Hepatocyte (in vitro differentiated cells): ENCODE measurements at regions not wholly inside any gene's neighbourhood (a gene's known extent, or its start where the extent isn't known, plus 50 kb on each side); places are given as distances from the start of the nearest gene placed in this dataset.

ENCODE experiments used
- DNase-seq: peaks from one replicate; pipeline ENCODE4 v3.0.0-alpha.2; 2016; ENCODE audit warnings: low spot score
- H2AFZ ChIP-seq: fragments of 200-600 bp; sonication (generic); 2 replicates; pipeline ENCODE4 v1.6.0; 2016; ENCODE audit warnings: antibody characterized with exemption, mild to moderate bottlenecking
- H3K27ac ChIP-seq: fragments of 200-600 bp; sonication (generic); 2 replicates; pipeline ENCODE4 v1.5.1; 2016; ENCODE audit warnings: mild to moderate bottlenecking
- H3K27me3 ChIP-seq: fragments of 200-600 bp; sonication (generic); 2 replicates; pipeline ENCODE4 v1.6.1; 2016
- H3K36me3 ChIP-seq: fragments of 200-600 bp; sonication (generic); replicated peaks from 2 replicates; pipeline ENCODE4 v1.5.1; 2016; ENCODE audit warnings: low read depth; ENCODE audit not compliant: insufficient read depth
- H3K4me1 ChIP-seq: fragments of 200-600 bp; sonication (generic); 2 replicates; pipeline ENCODE4 v1.5.1; 2016; ENCODE audit warnings: mild to moderate bottlenecking, moderate library complexity; ENCODE audit not compliant: insufficient read depth
- H3K4me2 ChIP-seq: fragments of 200-600 bp; sonication (generic); 2 replicates; pipeline ENCODE4 v1.6.0; 2016
- H3K4me3 ChIP-seq: fragments of 200-600 bp; sonication (generic); 2 replicates; pipeline ENCODE4 v1.5.1; 2016; ENCODE audit warnings: mild to moderate bottlenecking
- H3K79me2 ChIP-seq: fragments of 200-600 bp; sonication (generic); 2 replicates; pipeline ENCODE4 v1.6.0; 2017; ENCODE audit warnings: mild to moderate bottlenecking
- H3K9me2 ChIP-seq: fragments of 200-600 bp; sonication (generic); replicated peaks from 2 replicates; pipeline ENCODE4 v1.6.0; 2017; ENCODE audit warnings: mild to moderate bottlenecking; ENCODE audit not compliant: insufficient read depth
- H3K9me3 ChIP-seq: fragments of 200-600 bp; sonication (generic); 2 replicates; pipeline ENCODE4 v1.5.1; 2016; ENCODE audit warnings: low read depth, mild to moderate bottlenecking
- H4K20me1 ChIP-seq: fragments of 200-600 bp; sonication (generic); 2 replicates; pipeline ENCODE4 v1.6.0; 2016; ENCODE audit warnings: mild to moderate bottlenecking; ENCODE audit not compliant: insufficient read depth, poor library complexity, severe bottlenecking
- EZH2 ChIP-seq: fragments of 200-600 bp; sonication (generic); IDR thresholded peaks from 2 replicates; pipeline ENCODE4 v1.6.1; 2016; ENCODE audit warnings: antibody characterized with exemption, mild to moderate bottlenecking, borderline replicate concordance
- EZH2phosphoT487 ChIP-seq: fragments of 200-600 bp; sonication (generic); IDR thresholded peaks from one replicate; pipeline ENCODE4 v1.6.1; 2018; ENCODE audit warnings: antibody characterized with exemption, mild to moderate bottlenecking, low read depth, moderate library complexity; ENCODE audit not compliant: unreplicated experiment, severe bottlenecking
- WGBS: methylation state at CpG from one replicate; pipeline ENCODE4 v1.1.6; 2016; ENCODE audit warnings: low lambda C conversion rate; ENCODE audit errors: missing lambda C conversion rate; 5-methylcytosine and 5-hydroxymethylcytosine counted together
- TF ChIP-seq, protein P1 (sequence below): fragments of 200-600 bp; sonication (generic); IDR thresholded peaks from 2 replicates; pipeline ENCODE4 v1.5.1; 2016; ENCODE audit warnings: antibody characterized with exemption, mild to moderate bottlenecking; ENCODE audit not compliant: poor library complexity

DNA sequence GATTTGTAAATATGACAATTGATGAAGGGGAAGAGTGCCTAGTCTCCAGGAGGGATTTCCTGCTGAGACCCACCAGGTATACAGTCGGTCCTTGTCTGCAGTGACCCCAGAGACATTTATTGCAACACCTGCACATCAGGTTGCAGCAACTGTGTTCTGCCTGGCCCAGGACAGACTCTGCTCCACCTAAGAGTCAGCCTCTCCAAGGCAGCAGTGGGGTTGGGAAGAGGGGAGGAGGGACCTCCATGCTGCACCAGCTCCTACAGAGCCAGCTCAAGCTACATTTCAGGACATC is 120.4 kb upstream of the IRF2BP2 start:
- no peak for DNase-seq
- H3K27me3 ChIP-seq = no peaks in the 10 kb centered on the region
- WGBS = 83% methylated on average over 1 of the region's 1 CpG
- H4K20me1 ChIP-seq = no peaks in the 10 kb centered on the region
- no peaks in the 10 kb centered on the region for H3K36me3 ChIP-seq
- no peaks in the 10 kb centered on the region for H3K9me2 ChIP-seq
- no peak overlapping the region for H3K4me2 ChIP-seq
- H3K79me2 ChIP-seq = no peaks in the 10 kb centered on the region
- H3K4me3 ChIP-seq = no peak overlapping the region
- H3K4me1 ChIP-seq = peaks cover 46% of the 10 kb centered on the region
- no peak for TF ChIP-seq EZH2
- TF ChIP-seq, protein P1, sequence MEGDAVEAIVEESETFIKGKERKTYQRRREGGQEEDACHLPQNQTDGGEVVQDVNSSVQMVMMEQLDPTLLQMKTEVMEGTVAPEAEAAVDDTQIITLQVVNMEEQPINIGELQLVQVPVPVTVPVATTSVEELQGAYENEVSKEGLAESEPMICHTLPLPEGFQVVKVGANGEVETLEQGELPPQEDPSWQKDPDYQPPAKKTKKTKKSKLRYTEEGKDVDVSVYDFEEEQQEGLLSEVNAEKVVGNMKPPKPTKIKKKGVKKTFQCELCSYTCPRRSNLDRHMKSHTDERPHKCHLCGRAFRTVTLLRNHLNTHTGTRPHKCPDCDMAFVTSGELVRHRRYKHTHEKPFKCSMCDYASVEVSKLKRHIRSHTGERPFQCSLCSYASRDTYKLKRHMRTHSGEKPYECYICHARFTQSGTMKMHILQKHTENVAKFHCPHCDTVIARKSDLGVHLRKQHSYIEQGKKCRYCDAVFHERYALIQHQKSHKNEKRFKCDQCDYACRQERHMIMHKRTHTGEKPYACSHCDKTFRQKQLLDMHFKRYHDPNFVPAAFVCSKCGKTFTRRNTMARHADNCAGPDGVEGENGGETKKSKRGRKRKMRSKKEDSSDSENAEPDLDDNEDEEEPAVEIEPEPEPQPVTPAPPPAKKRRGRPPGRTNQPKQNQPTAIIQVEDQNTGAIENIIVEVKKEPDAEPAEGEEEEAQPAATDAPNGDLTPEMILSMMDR = no peak
- no peak for TF ChIP-seq EZH2phosphoT487
- no peaks in the 10 kb centered on the region for H3K9me3 ChIP-seq
- H3K27ac ChIP-seq = peak overlapping the region; percentile 51
- H2AFZ ChIP-seq = no peak overlapping the region

DNA sequence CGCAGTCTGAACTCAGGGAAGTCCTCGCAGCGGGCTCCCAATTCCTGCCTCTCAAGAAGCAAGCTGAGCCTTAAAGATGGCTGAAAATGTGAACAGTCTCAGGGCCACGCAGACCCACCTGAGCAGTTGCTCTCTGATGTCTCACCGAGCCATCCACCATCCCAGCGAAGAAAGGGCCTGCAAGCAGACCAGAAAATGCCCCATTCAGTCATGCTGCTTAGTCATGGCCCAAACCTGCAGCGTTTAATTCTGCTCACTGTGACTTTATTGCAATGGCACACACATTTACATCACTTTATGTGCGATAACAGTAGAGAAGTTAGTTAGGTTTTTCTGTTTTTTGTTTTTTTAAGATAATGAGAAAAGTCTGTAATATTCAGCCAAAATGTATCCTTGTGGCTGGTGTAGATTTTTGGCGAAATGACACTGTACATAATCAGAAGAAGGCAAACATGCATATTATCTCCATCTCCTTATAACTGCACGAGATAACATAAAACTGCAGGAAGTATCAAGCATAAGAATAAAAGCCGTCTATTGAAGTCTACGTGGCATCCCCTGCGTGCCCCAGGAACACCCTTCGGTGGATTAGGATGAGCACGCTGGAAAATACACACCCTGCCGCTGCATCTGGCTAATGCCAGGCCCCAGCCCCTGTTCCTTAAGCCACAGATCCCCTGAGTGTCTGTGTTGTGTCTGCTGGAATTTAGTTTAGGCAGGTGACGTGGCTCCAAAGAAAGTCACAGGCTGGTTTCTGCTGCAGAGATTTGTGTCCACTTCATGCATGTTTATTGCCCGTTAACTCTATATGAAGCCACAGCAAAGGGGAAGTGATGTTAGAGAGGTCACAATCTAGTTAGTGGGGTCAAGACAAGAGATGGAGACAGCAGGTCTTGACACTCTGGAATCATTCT is 119.8 kb upstream of the IRF2BP2 start:
- H3K27ac ChIP-seq = no peak overlapping the region
- peaks cover 52% of the 10 kb centered on the region for H3K4me1 ChIP-seq
- no peak overlapping the region for H3K4me2 ChIP-seq
- H3K27me3 ChIP-seq = no peaks in the 10 kb centered on the region
- DNase-seq = no peak
- H3K79me2 ChIP-seq = no peaks in the 10 kb centered on the region
- TF ChIP-seq EZH2phosphoT487 (no peak), EZH2 (no peak)
- TF ChIP-seq, protein P1 = no peak
- WGBS = 83% methylated on average over 18 of the region's 18 CpGs
- H4K20me1 ChIP-seq = no peaks in the 10 kb centered on the region
- no peak overlapping the region for H3K4me3 ChIP-seq
- no peak overlapping the region for H2AFZ ChIP-seq
- no peaks in the 10 kb centered on the region for H3K36me3 ChIP-seq
- H3K9me2 ChIP-seq = no peaks in the 10 kb centered on the region
- no peaks in the 10 kb centered on the region for H3K9me3 ChIP-seq

DNA sequence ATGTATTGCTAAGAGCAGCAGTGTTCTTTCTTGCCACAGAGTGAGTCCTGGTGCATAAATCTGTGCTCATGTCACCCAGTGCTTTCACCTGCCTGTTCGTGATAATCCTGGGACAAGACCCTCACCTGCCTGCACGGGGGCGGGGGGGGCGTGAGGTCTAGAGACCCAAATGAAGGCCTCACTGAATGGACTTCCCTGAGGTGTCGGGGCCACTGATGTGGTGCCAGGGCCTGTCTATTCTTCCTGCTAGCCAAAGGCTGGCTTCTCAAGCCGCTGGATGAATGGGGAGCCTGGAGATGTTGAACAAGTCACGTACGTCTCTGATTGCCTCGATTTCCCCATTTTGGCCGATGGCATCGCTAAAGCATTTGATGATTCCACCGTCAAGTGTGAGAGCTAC is 118.8 kb upstream of the IRF2BP2 start:
- Histone ChIP-seq H3K9me3 (no peaks in the 10 kb centered on the region), H3K4me2 (no peak overlapping the region), H3K79me2 (no peaks in the 10 kb centered on the region), H4K20me1 (no peaks in the 10 kb centered on the region), H3K27me3 (no peaks in the 10 kb centered on the region), H3K4me3 (no peak overlapping the region), H3K27ac (peak overlapping the region; percentile 96), H3K36me3 (no peaks in the 10 kb centered on the region), H2AFZ (no peak overlapping the region), H3K9me2 (no peaks in the 10 kb centered on the region), H3K4me1 (peaks cover 56% of the 10 kb centered on the region)
- WGBS = 97% methylated on average over 12 of the region's 12 CpGs
- DNase-seq = no peak
- no peak for TF ChIP-seq EZH2
- TF ChIP-seq, protein P1 = no peak
- TF ChIP-seq EZH2phosphoT487 = no peak
